ENCODE measurements at regions not wholly inside any gene's neighbourhood (a gene's known extent, or its start where the extent isn't known, plus 50 kb on each side); places are given as distances from the start of the nearest gene placed in this dataset.

- Histone ChIP-seq H3K79me2 (ENCODE audit: insufficient read depth, low read length) (no peaks in the 10 kb centered on the region), H4K20me1 (ENCODE audit: insufficient read depth, low read length) (no peaks in the 10 kb centered on the region), H3K27me3 (ENCODE audit: insufficient read depth, low read length, poor library complexity) (no peaks in the 10 kb centered on the region), H3K4me2 (ENCODE audit: insufficient read depth, low read length) (no peak overlapping the region), H3K4me1 (ENCODE audit: insufficient read depth, low read length) (no peaks in the 10 kb centered on the region), H3K9ac (ENCODE audit: low read depth, low read length) (no peak overlapping the region), H3K36me3 (ENCODE audit: insufficient read depth, low read length) (no peaks in the 10 kb centered on the region), H2AFZ (ENCODE audit: low read depth, low read length) (no peak overlapping the region), H3K9me3 (ENCODE audit: insufficient read depth, low read length, severe bottlenecking) (no peaks in the 10 kb centered on the region), H3K4me3 (ENCODE audit: low read depth in 1 of 2, low read length in 2 of 2) (no peak overlapping the region), H3K27ac (ENCODE audit: low read length) (no peak overlapping the region)
- TF ChIP-seq EZH2 (IDR thresholded peaks at IDR 0.05; ENCODE audit: borderline replicate concordance, low read depth, low read length, severe bottlenecking) = no peak
- TF ChIP-seq, protein P1, sequence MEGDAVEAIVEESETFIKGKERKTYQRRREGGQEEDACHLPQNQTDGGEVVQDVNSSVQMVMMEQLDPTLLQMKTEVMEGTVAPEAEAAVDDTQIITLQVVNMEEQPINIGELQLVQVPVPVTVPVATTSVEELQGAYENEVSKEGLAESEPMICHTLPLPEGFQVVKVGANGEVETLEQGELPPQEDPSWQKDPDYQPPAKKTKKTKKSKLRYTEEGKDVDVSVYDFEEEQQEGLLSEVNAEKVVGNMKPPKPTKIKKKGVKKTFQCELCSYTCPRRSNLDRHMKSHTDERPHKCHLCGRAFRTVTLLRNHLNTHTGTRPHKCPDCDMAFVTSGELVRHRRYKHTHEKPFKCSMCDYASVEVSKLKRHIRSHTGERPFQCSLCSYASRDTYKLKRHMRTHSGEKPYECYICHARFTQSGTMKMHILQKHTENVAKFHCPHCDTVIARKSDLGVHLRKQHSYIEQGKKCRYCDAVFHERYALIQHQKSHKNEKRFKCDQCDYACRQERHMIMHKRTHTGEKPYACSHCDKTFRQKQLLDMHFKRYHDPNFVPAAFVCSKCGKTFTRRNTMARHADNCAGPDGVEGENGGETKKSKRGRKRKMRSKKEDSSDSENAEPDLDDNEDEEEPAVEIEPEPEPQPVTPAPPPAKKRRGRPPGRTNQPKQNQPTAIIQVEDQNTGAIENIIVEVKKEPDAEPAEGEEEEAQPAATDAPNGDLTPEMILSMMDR (IDR thresholded peaks at IDR 0.05; ENCODE audit: borderline replicate concordance, extremely low read depth, low read length, poor library complexity, severe bottlenecking) = no peak
- no peak for ATAC-seq (ENCODE audit: insufficient read depth, low read depth)
- no peak for DNase-seq
Measured at GRCh38 chr2:138112536-138112935, 148.3 kb downstream of the HNMT start.

GRCh38 chr2:138113871-138114525 is 149.7 kb downstream of the HNMT start:
- H3K79me2 ChIP-seq (ENCODE audit: insufficient read depth, low read length) = no peaks in the 10 kb centered on the region
- H3K4me1 ChIP-seq (ENCODE audit: insufficient read depth, low read length) = no peaks in the 10 kb centered on the region
- no peak for ATAC-seq (ENCODE audit: insufficient read depth, low read depth)
- no peak for DNase-seq
- no peak overlapping the region for H3K9ac ChIP-seq (ENCODE audit: low read depth, low read length)
- no peaks in the 10 kb centered on the region for H4K20me1 ChIP-seq (ENCODE audit: insufficient read depth, low read length)
- TF ChIP-seq, protein P1 (IDR thresholded peaks at IDR 0.05; ENCODE audit: borderline replicate concordance, extremely low read depth, low read length, poor library complexity, severe bottlenecking) = no peak
- no peak for TF ChIP-seq EZH2 (IDR thresholded peaks at IDR 0.05; ENCODE audit: borderline replicate concordance, low read depth, low read length, severe bottlenecking)
- no peaks in the 10 kb centered on the region for H3K36me3 ChIP-seq (ENCODE audit: insufficient read depth, low read length)
- no peaks in the 10 kb centered on the region for H3K9me3 ChIP-seq (ENCODE audit: insufficient read depth, low read length, severe bottlenecking)
- H3K27ac ChIP-seq (ENCODE audit: low read length) = no peak overlapping the region
- H3K4me3 ChIP-seq (ENCODE audit: low read depth in 1 of 2, low read length in 2 of 2) = no peak overlapping the region
- H2AFZ ChIP-seq (ENCODE audit: low read depth, low read length) = no peak overlapping the region
- H3K27me3 ChIP-seq (ENCODE audit: insufficient read depth, low read length, poor library complexity) = no peaks in the 10 kb centered on the region
- H3K4me2 ChIP-seq (ENCODE audit: insufficient read depth, low read length) = no peak overlapping the region

- no peaks in the 10 kb centered on the region for H3K36me3 ChIP-seq (ENCODE audit: insufficient read depth, low read length)
- no peak overlapping the region for H2AFZ ChIP-seq (ENCODE audit: low read depth, low read length)
- ATAC-seq (ENCODE audit: insufficient read depth, low read depth) = no peak
- H3K9me3 ChIP-seq (ENCODE audit: insufficient read depth, low read length, severe bottlenecking) = no peaks in the 10 kb centered on the region
- no peak overlapping the region for H3K9ac ChIP-seq (ENCODE audit: low read depth, low read length)
- H3K27me3 ChIP-seq (ENCODE audit: insufficient read depth, low read length, poor library complexity) = no peaks in the 10 kb centered on the region
- H3K27ac ChIP-seq (ENCODE audit: low read length) = no peak overlapping the region
- DNase-seq = no peak
- H3K4me1 ChIP-seq (ENCODE audit: insufficient read depth, low read length) = no peaks in the 10 kb centered on the region
- no peaks in the 10 kb centered on the region for H4K20me1 ChIP-seq (ENCODE audit: insufficient read depth, low read length)
- no peaks in the 10 kb centered on the region for H3K79me2 ChIP-seq (ENCODE audit: insufficient read depth, low read length)
- no peak overlapping the region for H3K4me2 ChIP-seq (ENCODE audit: insufficient read depth, low read length)
- H3K4me3 ChIP-seq (ENCODE audit: low read depth in 1 of 2, low read length in 2 of 2) = no peak overlapping the region
- no peak for TF ChIP-seq EZH2 (IDR thresholded peaks at IDR 0.05; ENCODE audit: borderline replicate concordance, low read depth, low read length, severe bottlenecking)
- TF ChIP-seq, protein P1 (IDR thresholded peaks at IDR 0.05; ENCODE audit: borderline replicate concordance, extremely low read depth, low read length, poor library complexity, severe bottlenecking) = no peak
Measured at GRCh38 chr2:138115666-138116065, 151.4 kb downstream of the HNMT start.
